RWPE1 (cell line): ENCODE measurements at regions not wholly inside any gene's neighbourhood (a gene's known extent, or its start where the extent isn't known, plus 50 kb on each side); places are given as distances from the start of the nearest gene placed in this dataset.
A peak's percentile ranks its signal among the peaks of the same experiment; 100 is the strongest.

Source experiments
- CTCF ChIA-PET: fragments of 350-600 bp; sonication (Branson Sonifier 250); formaldehyde crosslinking; extraction: SDS; loops from one replicate; lab custom pipeline; 2021; lab: Yijun Ruan, JAX
- POLR2A ChIA-PET: fragments of 400-600 bp; formaldehyde crosslinking; extraction: SDS; loops from one replicate; lab custom pipeline; 2020; ENCODE audit warnings: antibody characterized with exemption; ENCODE audit not compliant: low non-redundant PET; lab: Yijun Ruan, JAX
- DNase-seq: peaks from one replicate; pipeline ENCODE4 v3.0.0; 2012; ENCODE audit warnings: low spot score
- H3K27ac ChIP-seq: fragments of 450-650 bp; 2 replicates; pipeline ENCODE4 v1.5.1; 2017
- CTCF ChIP-seq: fragments of 450-650 bp; conservative IDR thresholded peaks from 2 replicates; pipeline ENCODE4 v1.5.1; 2017; ENCODE audit warnings: low read depth, mild to moderate bottlenecking

- peak; percentile 44 for DNase-seq
- no peak for TF ChIP-seq CTCF
- H3K27ac ChIP-seq, result no peak overlapping the region
- ChIA-PET CTCF (no interaction called here), POLR2A (no interaction called here)
Observed at GRCh38 chr9:135268981-135269380, 181.5 kb downstream of the OLFM1 start.

GRCh38 chr9:135269912-135270830, 182.7 kb downstream of the OLFM1 start:
- no peak for DNase-seq
- no peak for TF ChIP-seq CTCF
- CTCF ChIA-PET, result no interaction called here
- POLR2A ChIA-PET, result no interaction called here
- H3K27ac ChIP-seq, result no peak overlapping the region

GRCh38 chr9:135271425-135271824, 184.0 kb downstream of the OLFM1 start:
- ChIA-PET CTCF (interaction anchor here (0.6 kb wide), 2 partner anchors 123 to 138 kb away, joined by 3 to 4 read pairs; no protein-coding TSS in a partner anchor), POLR2A (no interaction called here)
- no peak for DNase-seq
- H3K27ac ChIP-seq, result no peak overlapping the region
- no peak for TF ChIP-seq CTCF

- ChIA-PET POLR2A (no interaction called here), CTCF (no interaction called here)
- TF ChIP-seq CTCF, result no peak
- no peak overlapping the region for H3K27ac ChIP-seq
- no peak for DNase-seq
Observed at GRCh38 chr9:135272608-135273007, 185.1 kb downstream of the OLFM1 start.

GRCh38 chr9:135273008-135273407, 185.5 kb downstream of the OLFM1 start:
- ChIA-PET CTCF (no interaction called here), POLR2A (no interaction called here)
- H3K27ac ChIP-seq, result no peak overlapping the region
- no peak for DNase-seq
- TF ChIP-seq CTCF, result no peak

- DNase-seq, result no peak
- POLR2A ChIA-PET, result no interaction called here
- TF ChIP-seq CTCF, result no peak
- CTCF ChIA-PET, result interaction anchor here (0.6 to 0.7 kb wide), 2 partner anchors 189 to 848 kb away, joined by 3 read pairs; no protein-coding TSS in a partner anchor
- H3K27ac ChIP-seq, result peak overlapping the region; percentile 65
Observed at GRCh38 chr9:135275163-135275562, 187.7 kb downstream of the OLFM1 start.
